ENCODE measurements at regions not wholly inside any gene's neighbourhood (a gene's known extent, or its start where the extent isn't known, plus 50 kb on each side); places are given as distances from the start of the nearest gene placed in this dataset.
A peak's percentile ranks its signal among the peaks of the same experiment; 100 is the strongest.

GRCh38 chr7:13139436-13139835, 452.0 kb downstream of the ARL4A start:
- DNase-seq (ENCODE audit: low read depth, low spot score) = no peak

GRCh38 chr7:13144673-13145072, 457.2 kb downstream of the ARL4A start:
- no peak for DNase-seq (ENCODE audit: low read depth, low spot score)

DNA sequence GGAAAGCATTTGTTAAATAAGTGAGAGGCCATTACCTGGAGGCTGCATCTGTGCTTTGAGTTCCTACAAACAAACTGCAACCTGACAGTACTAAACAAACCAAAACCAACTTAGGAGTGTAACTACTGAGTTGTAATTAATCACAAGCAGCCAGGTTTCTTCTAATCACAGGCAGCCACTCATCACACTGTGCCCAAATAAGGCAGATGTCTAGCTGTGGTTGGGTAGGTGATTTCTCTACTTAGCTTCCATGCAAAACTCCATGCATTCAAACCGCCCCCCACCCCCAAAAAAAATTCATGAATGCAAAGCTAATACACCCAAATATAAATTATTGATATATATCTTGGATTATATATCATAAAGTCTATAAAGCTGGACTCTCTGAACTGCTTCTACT, 461.1 kb downstream of the ARL4A start:
- DNase-seq (ENCODE audit: low read depth, low spot score) = no peak

- DNase-seq (ENCODE audit: low read depth, low spot score) = no peak
Measured at GRCh38 chr7:13151978-13152377, 464.5 kb downstream of the ARL4A start.

GRCh38 chr7:13152755-13153154, 465.3 kb downstream of the ARL4A start:
- no peak for DNase-seq (ENCODE audit: low read depth, low spot score)

GRCh38 chr7:13153266-13153665, 465.8 kb downstream of the ARL4A start:
- no peak for DNase-seq (ENCODE audit: low read depth, low spot score)

DNA sequence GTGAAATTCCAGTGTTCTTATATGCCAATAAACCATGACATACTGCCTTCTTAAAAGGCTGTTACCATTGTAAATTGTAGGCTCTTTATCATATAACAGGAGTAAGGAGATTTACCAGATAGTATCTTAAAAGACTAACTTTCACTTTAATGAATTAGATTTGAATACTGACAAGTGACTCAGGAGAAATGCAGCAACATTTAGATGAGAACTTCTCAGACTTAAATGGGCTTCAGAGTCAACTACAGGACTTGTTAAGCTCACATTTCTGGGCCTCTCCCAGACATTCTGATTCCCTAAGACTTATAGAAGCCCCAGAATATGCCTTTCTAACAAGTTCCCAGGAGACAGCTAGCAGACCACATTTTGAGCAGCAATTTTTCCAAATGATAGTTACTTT, 466.3 kb downstream of the ARL4A start:
- no peak for DNase-seq (ENCODE audit: low read depth, low spot score)

- no peak for DNase-seq (ENCODE audit: low read depth, low spot score)
Measured at GRCh38 chr7:13155188-13155587, 467.8 kb downstream of the ARL4A start.

DNA sequence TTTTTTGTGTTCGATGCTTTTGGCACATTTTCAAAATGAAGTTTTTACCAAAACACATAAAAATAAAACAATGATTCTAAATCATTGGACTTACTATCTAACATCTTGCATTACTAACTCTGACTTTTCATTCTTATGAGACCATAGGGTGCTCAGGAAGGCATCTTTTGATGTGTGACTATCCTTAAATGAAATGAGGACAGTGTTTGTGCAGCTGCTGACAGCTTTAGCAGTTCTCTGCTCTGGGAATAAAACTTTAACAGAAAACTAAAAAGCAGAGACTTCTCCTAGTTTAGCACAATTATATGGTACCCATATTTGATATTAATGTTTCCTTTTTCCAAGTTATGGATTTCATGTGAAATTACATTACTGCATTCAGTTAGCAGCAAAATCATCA, 471.6 kb downstream of the ARL4A start:
- no peak for DNase-seq (ENCODE audit: low read depth, low spot score)

DNA sequence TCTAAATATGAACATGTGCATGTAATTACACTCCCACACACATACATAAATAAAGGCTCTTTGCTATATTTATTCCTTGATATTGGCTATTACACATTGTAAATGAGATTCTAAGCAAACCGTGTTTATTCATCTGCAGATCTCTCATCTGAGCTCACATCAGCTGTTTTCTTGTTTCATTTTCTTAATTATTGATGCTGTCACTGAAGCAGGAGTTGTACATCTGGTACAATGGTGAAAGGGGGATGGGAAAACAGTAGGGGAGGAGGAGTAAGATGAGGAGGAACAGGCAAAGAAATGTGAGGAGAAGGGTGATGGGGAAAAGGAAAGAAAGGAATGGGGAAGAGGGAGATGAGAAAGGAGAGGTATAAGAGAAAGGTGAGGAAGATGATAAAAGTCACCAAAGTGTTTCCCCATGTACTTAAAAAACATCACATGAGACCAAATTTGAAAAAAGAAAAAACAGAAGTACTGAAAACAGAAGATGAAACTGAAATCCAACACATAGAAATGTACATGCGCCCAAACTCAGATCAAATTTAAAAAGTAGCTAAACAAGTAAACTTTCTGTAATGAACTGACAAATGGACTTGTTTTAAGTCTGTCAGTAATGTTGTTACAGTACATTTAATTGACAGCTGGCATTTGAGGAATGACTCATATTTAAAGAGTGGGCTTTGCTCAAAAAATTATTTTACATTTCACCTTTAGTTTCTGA, 472.2 kb downstream of the ARL4A start:
- no peak for DNase-seq (ENCODE audit: low read depth, low spot score)

GRCh38 chr7:13161125-13161524, 473.7 kb downstream of the ARL4A start:
- DNase-seq (ENCODE audit: low read depth, low spot score) = no peak

GRCh38 chr7:13165854-13166253, 478.4 kb downstream of the ARL4A start:
- no peak for DNase-seq (ENCODE audit: low read depth, low spot score)

GRCh38 chr7:13166801-13167200, 479.4 kb downstream of the ARL4A start:
- DNase-seq (ENCODE audit: low read depth, low spot score) = no peak

- no peak for DNase-seq (ENCODE audit: low read depth, low spot score)
Measured at GRCh38 chr7:13169356-13169755, 481.9 kb downstream of the ARL4A start.

DNA sequence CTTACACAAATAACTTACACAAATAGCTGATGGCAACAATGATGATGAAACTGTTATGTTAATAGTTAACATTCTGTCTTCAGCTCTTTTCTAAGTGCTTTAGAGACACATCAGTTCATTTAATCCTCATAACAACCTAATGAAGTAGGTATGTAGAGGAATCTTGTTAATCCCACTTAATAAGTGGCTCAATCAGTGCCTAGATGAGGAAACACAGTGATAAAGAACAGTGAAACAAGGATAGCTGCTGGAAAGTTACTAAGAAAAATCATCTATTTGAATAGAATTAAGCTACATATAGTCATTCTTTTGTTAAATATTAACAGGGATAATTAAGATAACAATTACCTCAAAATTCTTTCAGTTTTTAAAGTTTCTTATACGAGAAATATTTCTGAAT, 487.6 kb downstream of the ARL4A start:
- no peak for DNase-seq (ENCODE audit: low read depth, low spot score)

- peak; percentile 3 for DNase-seq (ENCODE audit: low read depth, low spot score)
Measured at GRCh38 chr7:13179011-13179582, 491.7 kb downstream of the ARL4A start.

DNA sequence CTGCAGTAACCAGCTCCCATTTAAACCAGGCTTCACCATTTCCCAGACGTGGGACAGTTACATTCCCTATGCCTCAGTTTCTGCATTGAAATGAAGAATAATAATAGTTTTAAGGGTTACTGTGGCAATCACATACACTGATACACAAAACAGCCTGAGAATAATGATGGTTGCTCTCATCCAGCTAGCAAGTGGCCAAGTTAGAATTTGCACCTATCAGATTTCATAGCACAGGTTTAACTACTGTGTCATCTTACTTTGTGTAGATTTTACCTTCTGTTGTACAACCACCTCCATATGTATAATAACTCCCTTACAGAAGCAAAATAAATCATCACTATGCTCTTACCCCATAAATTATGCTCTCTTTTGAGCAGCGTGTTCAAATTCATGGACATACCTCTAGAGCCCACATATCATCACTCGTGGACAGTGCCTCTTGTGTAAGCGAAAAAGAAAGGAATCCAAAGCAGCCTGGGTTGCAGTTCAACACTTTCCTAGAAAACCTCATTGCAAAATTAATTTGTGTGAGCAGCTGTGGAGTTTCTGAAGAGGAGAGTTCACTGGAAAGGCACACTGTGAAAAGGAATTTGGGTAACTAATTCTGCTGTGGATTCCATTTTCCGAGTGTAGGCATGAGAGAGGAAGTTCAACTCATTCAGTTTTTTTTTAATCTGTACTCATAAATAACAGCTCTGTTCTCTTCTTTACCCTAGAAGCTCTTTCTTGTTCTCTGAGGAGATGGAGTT, 492.5 kb downstream of the ARL4A start:
- no peak for DNase-seq (ENCODE audit: low read depth, low spot score)

DNA sequence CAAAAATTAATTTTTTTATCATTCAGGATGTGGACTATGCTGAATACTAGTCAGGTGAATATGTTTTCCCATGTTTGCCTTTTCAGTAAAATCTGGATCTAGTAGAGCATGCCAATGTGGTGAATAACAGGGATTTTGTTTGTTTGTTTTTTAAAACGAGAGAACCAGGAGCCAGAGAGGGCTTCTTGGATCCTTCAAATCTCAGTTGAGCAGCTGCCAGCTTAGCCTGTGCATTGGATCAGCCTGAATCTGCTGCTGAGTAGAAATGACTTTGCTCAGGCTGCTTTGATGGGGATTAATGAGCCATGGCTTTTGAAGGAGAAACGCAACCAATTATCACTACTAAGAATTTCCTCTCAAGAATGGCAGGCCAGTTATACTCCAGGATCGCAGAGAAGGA, 493.8 kb downstream of the ARL4A start:
- no peak for DNase-seq (ENCODE audit: low read depth, low spot score)

- DNase-seq (ENCODE audit: low read depth, low spot score) = no peak
Measured at GRCh38 chr7:13185139-13185538, 497.7 kb downstream of the ARL4A start.

DNA sequence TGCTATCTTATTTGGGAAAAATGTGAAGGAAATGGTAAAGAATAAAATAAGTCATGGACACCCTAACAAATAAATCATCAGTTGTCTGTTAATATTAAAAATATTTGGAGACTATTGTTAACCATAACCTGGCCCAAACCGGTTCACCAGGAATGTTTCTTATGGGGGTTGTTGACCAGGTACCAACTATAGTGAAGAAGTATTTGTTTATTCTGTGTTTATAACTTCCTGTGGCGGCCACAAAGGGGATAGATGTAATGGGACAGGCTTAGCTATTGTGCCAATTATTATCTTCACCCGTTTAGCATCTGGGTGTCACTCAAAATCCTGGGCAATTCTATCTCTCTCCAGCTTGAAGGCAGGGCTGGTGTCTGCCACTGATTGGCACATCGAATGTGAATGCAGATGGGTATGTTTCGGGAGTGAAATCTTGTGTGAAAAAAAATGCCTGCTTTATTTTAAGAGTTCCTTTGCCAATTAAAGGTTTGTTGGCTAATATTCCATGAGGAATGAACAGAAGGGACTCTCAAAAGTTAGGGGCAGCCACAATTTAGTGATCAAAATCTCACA, 500.9 kb downstream of the ARL4A start:
- DNase-seq (ENCODE audit: low read depth, low spot score) = no peak

- no peak for DNase-seq (ENCODE audit: low read depth, low spot score)
Measured at GRCh38 chr7:13188922-13189321, 501.5 kb downstream of the ARL4A start.

DNA sequence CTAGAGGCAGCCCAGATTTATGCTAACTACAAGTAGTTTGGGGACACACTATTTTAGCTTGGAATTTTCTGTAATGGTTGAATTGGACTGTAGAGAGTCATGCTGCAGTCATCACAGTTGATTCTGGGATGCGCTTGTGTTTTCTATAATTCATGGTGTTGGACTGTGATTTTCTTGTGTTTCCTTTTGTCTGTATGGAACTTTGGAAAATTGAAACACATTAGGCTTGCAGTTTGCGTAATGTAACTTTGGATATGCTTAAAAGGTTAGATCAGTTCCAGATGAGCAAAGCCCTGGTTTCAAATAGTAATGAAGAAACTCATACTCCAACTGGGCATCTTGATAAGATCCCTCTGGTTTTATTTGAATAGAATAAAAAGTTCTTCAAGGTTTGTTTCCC, 502.2 kb downstream of the ARL4A start:
- DNase-seq (ENCODE audit: low read depth, low spot score) = no peak

Measured in pulmonary artery endothelial cell (primary cell).